Testis (tissue), 2 donors: ENCODE measurements at regions not wholly inside any gene's neighbourhood (a gene's known extent, or its start where the extent isn't known, plus 50 kb on each side); places are given as distances from the start of the nearest gene placed in this dataset.

Source experiments
- DNase-seq: peaks from one replicate; pipeline ENCODE4 v3.0.0-alpha.2; 2019
- H3K27ac ChIP-seq, 2 donors: fragments of 200-600 bp; sonication (generic); one replicate each; pipeline ENCODE4 v1.5.1; 2019
- H3K27me3 ChIP-seq: fragments of 200-600 bp; sonication (generic); one replicate; pipeline ENCODE4 v1.5.1; 2019
- H3K36me3 ChIP-seq: fragments of 200-600 bp; sonication (generic); one replicate; pipeline ENCODE4 v1.5.1; 2017; ENCODE audit warnings: low read depth; ENCODE audit errors: missing control alignments
- H3K4me1 ChIP-seq: fragments of 200-600 bp; sonication (generic); one replicate; pipeline ENCODE4 v1.5.1; 2019
- H3K4me3 ChIP-seq, 2 donors: fragments of 200-600 bp; sonication (generic); one replicate each; pipeline ENCODE4 v1.5.1; 2017 to 2019
- H3K9me3 ChIP-seq: fragments of 200-600 bp; sonication (generic); one replicate; pipeline ENCODE4 v1.5.1; 2017
- POLR2A ChIP-seq: fragments of 450-650 bp; IDR thresholded peaks from one replicate; pipeline ENCODE4 v1.6.1; 2017; ENCODE audit warnings: antibody characterized with exemption, mild to moderate bottlenecking, moderate library complexity
- WGBS, 2 donors: methylation state at CpG; one replicate each; pipeline ENCODE4 v1.1.5; 2018; 5-methylcytosine and 5-hydroxymethylcytosine counted together
- intact Hi-C: fragments of 100-400 bp; cut with DNase I; formaldehyde crosslinking; loops from one replicate; pipeline ENCODE4 v1.15.1; 2023; ENCODE audit warnings: low total_unique reads
- TF ChIP-seq, protein P1 (sequence below), 3 experiments: fragments of 450-650 bp in 2 of 3; fragments of 200-600 bp in 1 of 3; sonication (generic) in 1 of 3; IDR thresholded peaks; one replicate each; pipeline ENCODE4 v1.5.1; 2016 to 2019; ENCODE audit warnings: antibody characterized with exemption in 3 of 3, mild to moderate bottlenecking in 2 of 3, moderate library complexity in 1 of 3

DNA sequence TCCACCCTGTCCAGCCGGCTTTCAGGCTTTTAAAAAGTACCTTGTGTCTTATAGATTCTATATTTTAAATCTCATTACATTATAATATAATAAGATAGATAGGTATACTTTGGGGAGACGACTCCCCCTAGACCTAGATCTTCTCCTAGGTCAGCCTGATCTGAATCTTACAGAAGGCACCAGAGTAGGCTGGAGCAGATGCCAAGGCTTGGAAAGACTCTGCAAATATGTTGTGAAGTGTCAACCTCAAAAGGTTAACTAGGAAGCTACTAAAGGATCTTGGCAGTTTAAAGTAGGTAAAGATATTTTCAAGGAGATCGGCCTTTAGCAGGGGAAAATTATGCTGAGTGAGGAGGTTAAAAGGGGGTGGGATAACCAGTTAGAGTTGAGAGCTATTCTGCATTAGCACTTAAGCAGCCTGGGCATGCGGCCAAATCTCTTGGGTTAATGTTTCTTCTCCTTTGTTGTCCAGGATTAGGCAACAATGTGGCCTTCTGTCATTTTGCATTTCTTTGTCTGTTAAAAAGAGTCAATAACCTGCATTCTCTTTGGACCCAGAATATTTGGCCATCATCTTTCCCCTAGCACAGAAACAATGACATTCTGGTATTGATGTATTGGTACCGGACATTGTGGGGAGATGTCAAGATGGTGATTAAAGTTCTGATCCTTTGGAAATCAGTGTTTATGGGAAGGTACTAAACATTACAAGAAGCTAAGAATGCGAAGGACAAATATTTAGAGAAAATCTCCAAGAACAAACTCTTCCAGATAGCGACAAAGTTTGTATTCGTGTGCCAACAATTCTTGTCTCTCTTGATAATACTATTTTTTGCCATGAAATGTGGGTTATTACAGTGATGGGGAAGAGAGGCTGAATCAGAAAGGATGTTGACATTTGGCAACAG lies 51.2 kb upstream of the DHX40 start:
- 25 to 34% methylated on average over 8 of the region's 8 CpGs for WGBS, 2 donors
- peak; percentile 98 for DNase-seq
- intact Hi-C loops: no loop called here
- Histone ChIP-seq H3K27me3 (no peaks in the 10 kb centered on the region), H3K4me1 (peaks cover 22% of the 10 kb centered on the region), H3K36me3 (no peaks in the 10 kb centered on the region), H3K27ac (peak overlapping the region; percentile 63 to 70), H3K4me3 (no peak overlapping the region), H3K9me3 (no peaks in the 10 kb centered on the region)
- TF ChIP-seq POLR2A: no peak
- TF ChIP-seq, protein P1, sequence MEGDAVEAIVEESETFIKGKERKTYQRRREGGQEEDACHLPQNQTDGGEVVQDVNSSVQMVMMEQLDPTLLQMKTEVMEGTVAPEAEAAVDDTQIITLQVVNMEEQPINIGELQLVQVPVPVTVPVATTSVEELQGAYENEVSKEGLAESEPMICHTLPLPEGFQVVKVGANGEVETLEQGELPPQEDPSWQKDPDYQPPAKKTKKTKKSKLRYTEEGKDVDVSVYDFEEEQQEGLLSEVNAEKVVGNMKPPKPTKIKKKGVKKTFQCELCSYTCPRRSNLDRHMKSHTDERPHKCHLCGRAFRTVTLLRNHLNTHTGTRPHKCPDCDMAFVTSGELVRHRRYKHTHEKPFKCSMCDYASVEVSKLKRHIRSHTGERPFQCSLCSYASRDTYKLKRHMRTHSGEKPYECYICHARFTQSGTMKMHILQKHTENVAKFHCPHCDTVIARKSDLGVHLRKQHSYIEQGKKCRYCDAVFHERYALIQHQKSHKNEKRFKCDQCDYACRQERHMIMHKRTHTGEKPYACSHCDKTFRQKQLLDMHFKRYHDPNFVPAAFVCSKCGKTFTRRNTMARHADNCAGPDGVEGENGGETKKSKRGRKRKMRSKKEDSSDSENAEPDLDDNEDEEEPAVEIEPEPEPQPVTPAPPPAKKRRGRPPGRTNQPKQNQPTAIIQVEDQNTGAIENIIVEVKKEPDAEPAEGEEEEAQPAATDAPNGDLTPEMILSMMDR (IDR thresholded peaks at IDR 0.05): no peak
